CD4-positive, alpha-beta T cell (primary cell): ENCODE measurements at regions not wholly inside any gene's neighbourhood (a gene's known extent, or its start where the extent isn't known, plus 50 kb on each side); places are given as distances from the start of the nearest gene placed in this dataset.

Experiments
- ATAC-seq: fragments of 200-7000 bp; cut with Tn5 transposase; one replicate; pipeline ENCODE4 v1.10.0; 2022; ENCODE audit warnings: mild to moderate bottlenecking; ENCODE audit not compliant: poor library complexity
- CTCF ChIA-PET: fragments of 350-600 bp; sonication (Branson Sonifier 250); formaldehyde crosslinking; loops from one replicate; lab custom pipeline; 2021; ENCODE audit warnings: antibody characterized with exemption, inconsistent platforms; lab: Charles Lee
- POLR2A ChIA-PET: fragments of 350-600 bp; sonication (Branson Sonifier 250); formaldehyde crosslinking; loops from one replicate; lab custom pipeline; 2021; ENCODE audit warnings: antibody characterized with exemption, inconsistent platforms; lab: Charles Lee
- DNase-seq, 14 experiments: peaks; one replicate each; pipeline ENCODE4 v3.0.0-alpha.2; 2013 to 2020; ENCODE audit warnings: mixed read lengths in 2 of 14
- H3K27ac ChIP-seq, 2 donors: one replicate each; pipeline versions ENCODE4 v1.5.1 to v1.7.0; 2013; ENCODE audit warnings: low read length in 2 of 2, low read depth in 1 of 2, mild to moderate bottlenecking in 1 of 2
- H3K27me3 ChIP-seq, 2 experiments: 1 replicate in 1 of 2; 2 replicates in 1 of 2; pipeline versions ENCODE4 v1.6.1 to v1.7.0; 2013; ENCODE audit warnings: low read length in 2 of 2, control low read depth in 1 of 2, mild to moderate bottlenecking in 1 of 2, moderate library complexity in 1 of 2; ENCODE audit not compliant: insufficient read depth in 2 of 2, control insufficient read depth in 1 of 2
- H3K36me3 ChIP-seq: one replicate; pipeline ENCODE4 v1.6.1; 2013; ENCODE audit warnings: low read length, control low read depth; ENCODE audit not compliant: insufficient read depth
- H3K4me1 ChIP-seq: one replicate; pipeline ENCODE4 v1.6.1; 2013; ENCODE audit warnings: low read length, control low read depth; ENCODE audit not compliant: insufficient read depth
- H3K4me3 ChIP-seq: one replicate; pipeline ENCODE4 v1.5.1; 2013; ENCODE audit warnings: mild to moderate bottlenecking, low read length, moderate library complexity
- H3K9me3 ChIP-seq, 2 experiments: 1 replicate in 1 of 2; 2 replicates in 1 of 2; pipeline versions ENCODE4 v1.6.1 to v1.7.0; 2013; ENCODE audit warnings: low read length in 2 of 2, mild to moderate bottlenecking in 2 of 2, control low read depth in 1 of 2, moderate library complexity in 1 of 2; ENCODE audit not compliant: control insufficient read depth in 1 of 2, insufficient read depth in 1 of 2
- H3K27ac Mint-ChIP-seq: one replicate; pipeline ENCODE4 v1.8.0; 2020; ENCODE audit warnings: mixed read lengths
- H3K27me3 Mint-ChIP-seq: one replicate; pipeline ENCODE4 v1.8.0; 2021; ENCODE audit warnings: mixed read lengths
- H3K36me3 Mint-ChIP-seq: one replicate; pipeline ENCODE4 v1.8.0; 2021; ENCODE audit warnings: low read depth, mixed read lengths
- H3K4me1 Mint-ChIP-seq: one replicate; pipeline ENCODE4 v1.8.0; 2021; ENCODE audit warnings: low read depth, mixed read lengths
- H3K4me3 Mint-ChIP-seq: one replicate; pipeline ENCODE4 v1.8.0; 2020; ENCODE audit warnings: mild to moderate bottlenecking, mixed read lengths
- H3K9me3 Mint-ChIP-seq: one replicate; pipeline ENCODE4 v1.8.0; 2020; ENCODE audit warnings: mixed read lengths
- CTCF ChIP-seq: fragments of 200-600 bp; IDR thresholded peaks from one replicate; pipeline ENCODE4 v1.8.0; 2022; ENCODE audit warnings: antibody characterized with exemption, mild to moderate bottlenecking
- intact Hi-C, 2 experiments: fragments of 100-400 bp; cut with DNase I in 1 of 2; cut with micrococcal nuclease in 1 of 2; formaldehyde crosslinking; loops; one replicate each; pipeline versions ENCODE4 v1.15.1 to v1.9.0; 2023 to 2025; cut with DNase I, micrococcal nuclease

- ChIA-PET CTCF (no interaction called here), POLR2A (no interaction called here)
- H3K27ac Mint-ChIP-seq = no peak overlapping the region
- H3K4me1 Mint-ChIP-seq = no peaks in the 10 kb centered on the region
- no peaks in the 10 kb centered on the region for H3K4me1 ChIP-seq
- ATAC-seq (no peak), DNase-seq (no peak)
- H3K36me3 Mint-ChIP-seq = no peaks in the 10 kb centered on the region
- H3K27ac ChIP-seq = no peak overlapping the region
- no peaks in the 10 kb centered on the region for H3K9me3 Mint-ChIP-seq
- intact Hi-C loops = loop anchor here in 1 of 2 experiments (5.0 kb wide), 1 partner anchor 51 kb away; no protein-coding TSS in a partner anchor
- H3K36me3 ChIP-seq = no peaks in the 10 kb centered on the region
- no peaks in the 10 kb centered on the region for H3K27me3 ChIP-seq
- H3K4me3 Mint-ChIP-seq = no peak overlapping the region
- TF ChIP-seq CTCF = no peak
- no peak overlapping the region for H3K4me3 ChIP-seq
- peaks cover 0 to 6% of the 10 kb centered on the region in 2 experiments for H3K9me3 ChIP-seq
- H3K27me3 Mint-ChIP-seq = no peaks in the 10 kb centered on the region
Observed at GRCh38 chr9:14516656-14517055, 176.6 kb downstream of the ZDHHC21 start.

GRCh38 chr9:14515571-14516198 lies 177.5 kb downstream of the ZDHHC21 start:
- Mint-ChIP-seq H3K4me1 (no peaks in the 10 kb centered on the region), H3K27me3 (no peaks in the 10 kb centered on the region), H3K36me3 (no peaks in the 10 kb centered on the region), H3K4me3 (no peak overlapping the region), H3K27ac (no peak overlapping the region), H3K9me3 (no peaks in the 10 kb centered on the region)
- Histone ChIP-seq H3K27ac (no peak overlapping the region), H3K4me1 (no peaks in the 10 kb centered on the region), H3K27me3 (no peaks in the 10 kb centered on the region), H3K36me3 (no peaks in the 10 kb centered on the region), H3K4me3 (no peak overlapping the region), H3K9me3 (peaks cover 0 to 6% of the 10 kb centered on the region in 2 experiments)
- no peak for ATAC-seq
- no peak for DNase-seq
- no peak for TF ChIP-seq CTCF
- intact Hi-C loops = loop anchor here in 1 of 2 experiments (5.0 kb wide), 1 partner anchor 52 kb away; no protein-coding TSS in a partner anchor
- ChIA-PET POLR2A (no interaction called here), CTCF (no interaction called here)

GRCh38 chr9:14515049-14515448 lies 178.2 kb downstream of the ZDHHC21 start:
- H3K36me3 Mint-ChIP-seq = no peaks in the 10 kb centered on the region
- H3K9me3 Mint-ChIP-seq = no peaks in the 10 kb centered on the region
- H3K4me3 Mint-ChIP-seq = no peak overlapping the region
- H3K4me1 Mint-ChIP-seq = no peaks in the 10 kb centered on the region
- Histone ChIP-seq H3K4me3 (no peak overlapping the region), H3K36me3 (no peaks in the 10 kb centered on the region), H3K27me3 (no peaks in the 10 kb centered on the region), H3K4me1 (no peaks in the 10 kb centered on the region), H3K27ac (no peak overlapping the region), H3K9me3 (peaks cover 0 to 6% of the 10 kb centered on the region in 2 experiments)
- intact Hi-C loops = loop anchor here in 1 of 2 experiments (5.0 kb wide), 1 partner anchor 52 kb away; no protein-coding TSS in a partner anchor
- no peaks in the 10 kb centered on the region for H3K27me3 Mint-ChIP-seq
- ChIA-PET POLR2A (no interaction called here), CTCF (no interaction called here)
- DNase-seq (no peak), ATAC-seq (no peak)
- no peak for TF ChIP-seq CTCF
- H3K27ac Mint-ChIP-seq = no peak overlapping the region
